OCI-LY1 (cell line): ENCODE measurements at regions not wholly inside any gene's neighbourhood (a gene's known extent, or its start where the extent isn't known, plus 50 kb on each side); places are given as distances from the start of the nearest gene placed in this dataset.

Experiments
- CTCF ChIP-seq: fragments of 200-600 bp; sonication (generic), shearing (Covaris generic); IDR thresholded peaks from 2 replicates; pipeline ENCODE4 v1.5.1; 2017; ENCODE audit warnings: mild to moderate bottlenecking, antibody characterized with exemption, low read length, moderate library complexity, mixed read lengths
- EZH2 ChIP-seq: fragments of 200-600 bp; sonication (generic), shearing (Covaris generic); IDR thresholded peaks from 2 replicates; pipeline ENCODE4 v1.8.0; 2017; ENCODE audit warnings: borderline replicate concordance, mixed run types, mild to moderate bottlenecking, antibody characterized with exemption, low read length, moderate library complexity, mixed read lengths

- no peak for TF ChIP-seq CTCF
- TF ChIP-seq EZH2: no peak
Measured at GRCh38 chr10:117476716-117477115, 65.8 kb upstream of the EMX2 start.
